HG03457 (cell line): ENCODE measurements at regions not wholly inside any gene's neighbourhood (a gene's known extent, or its start where the extent isn't known, plus 50 kb on each side); places are given as distances from the start of the nearest gene placed in this dataset.
"Not testable (repeated sequence)": the region's sequence is repeated elsewhere in the genome, so short reads cannot be mapped to it uniquely, and the experiment has no call there.

Source experiments
- ATAC-seq: cut with Tn5 transposase; IDR thresholded peaks from one replicate; pipeline ENCODE4 v1.9.1; 2021; ENCODE audit warnings: moderate number of reproducible peaks; ENCODE audit not compliant: unreplicated experiment

- no peak for ATAC-seq
Observed at GRCh38 chr1:191306916-191307315, 829.3 kb upstream of the BRINP3 start.

GRCh38 chr1:191320062-191320461 is 838.2 kb upstream of the RGS18 start:
- no peak for ATAC-seq

GRCh38 chr1:191327868-191328267 is 830.4 kb upstream of the RGS18 start:
- no peak for ATAC-seq

- ATAC-seq, result no peak
Observed at GRCh38 chr1:191343816-191344215, 814.4 kb upstream of the RGS18 start.

- ATAC-seq, result no peak
Observed at GRCh38 chr1:191346381-191346780, 811.9 kb upstream of the RGS18 start.

GRCh38 chr1:191348328-191348727 is 809.9 kb upstream of the RGS18 start:
- no peak for ATAC-seq

- ATAC-seq, result no peak
Observed at GRCh38 chr1:191350938-191351337, 807.3 kb upstream of the RGS18 start.

- no peak for ATAC-seq
Observed at GRCh38 chr1:191358724-191359123, 799.5 kb upstream of the RGS18 start.

GRCh38 chr1:191366686-191367085 is 791.6 kb upstream of the RGS18 start:
- ATAC-seq, result no peak

GRCh38 chr1:191368891-191369654 is 789.2 kb upstream of the RGS18 start:
- no peak for ATAC-seq

GRCh38 chr1:191371626-191372025 is 786.6 kb upstream of the RGS18 start:
- no peak for ATAC-seq

GRCh38 chr1:191388283-191388682 is 770.0 kb upstream of the RGS18 start:
- no peak for ATAC-seq

- no peak for ATAC-seq
Observed at GRCh38 chr1:191396622-191397021, 761.6 kb upstream of the RGS18 start.

GRCh38 chr1:191398551-191398950 is 759.7 kb upstream of the RGS18 start:
- ATAC-seq, result no peak

- ATAC-seq, result no peak
Observed at GRCh38 chr1:191405417-191405816, 752.8 kb upstream of the RGS18 start.

- no peak for ATAC-seq
Observed at GRCh38 chr1:191414981-191415640, 743.2 kb upstream of the RGS18 start.

- no peak for ATAC-seq
Observed at GRCh38 chr1:191419842-191420241, 738.4 kb upstream of the RGS18 start.

- no peak for ATAC-seq
Observed at GRCh38 chr1:191427593-191427992, 730.7 kb upstream of the RGS18 start.

GRCh38 chr1:191432817-191433216 is 725.4 kb upstream of the RGS18 start:
- ATAC-seq, result no peak

GRCh38 chr1:191438979-191439378 is 719.3 kb upstream of the RGS18 start:
- ATAC-seq, result no peak

- ATAC-seq, result not testable (repeated sequence)
Observed at GRCh38 chr1:191448279-191448678, 710.0 kb upstream of the RGS18 start.

- ATAC-seq, result no peak
Observed at GRCh38 chr1:191452586-191452985, 705.7 kb upstream of the RGS18 start.

GRCh38 chr1:191453487-191453886 is 704.8 kb upstream of the RGS18 start:
- ATAC-seq, result no peak
